SU-DHL-6 (cell line): ENCODE measurements at regions not wholly inside any gene's neighbourhood (a gene's known extent, or its start where the extent isn't known, plus 50 kb on each side); places are given as distances from the start of the nearest gene placed in this dataset.

Experiments used
- EZH2phosphoT487 ChIP-seq: fragments of 200-600 bp; sonication (generic), shearing (Covaris generic); conservative IDR thresholded peaks from 2 replicates; pipeline ENCODE4 v1.6.1; 2018; ENCODE audit warnings: mild to moderate bottlenecking, antibody characterized with exemption, low read length, moderate library complexity, mixed read lengths
- TF ChIP-seq, protein P1 (sequence below): fragments of 200-600 bp; sonication (generic); IDR thresholded peaks from one replicate; pipeline ENCODE4 v1.5.1; 2017; ENCODE audit warnings: antibody characterized with exemption, mild to moderate bottlenecking, low read length, moderate library complexity; ENCODE audit not compliant: insufficient read depth, poor library complexity, severe bottlenecking

DNA sequence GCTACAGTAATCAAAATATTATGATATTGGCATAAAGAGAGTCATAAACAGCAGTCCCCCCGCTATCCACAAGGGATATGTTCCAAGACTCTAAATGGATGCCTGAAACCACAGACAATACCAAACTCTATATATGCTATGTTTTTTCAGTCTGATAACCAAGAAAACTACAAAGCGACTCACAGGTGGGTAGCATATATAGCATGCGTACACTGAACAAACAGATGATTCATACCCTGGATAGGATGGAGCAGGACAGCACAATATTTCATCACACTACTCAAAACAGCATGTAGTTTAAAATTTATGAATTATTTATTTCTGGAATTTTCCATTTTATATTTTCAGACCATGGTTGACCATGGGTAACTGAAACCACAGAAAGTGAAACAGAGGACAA, 87.0 kb upstream of the PPP2R3A start:
- TF ChIP-seq, protein P1, sequence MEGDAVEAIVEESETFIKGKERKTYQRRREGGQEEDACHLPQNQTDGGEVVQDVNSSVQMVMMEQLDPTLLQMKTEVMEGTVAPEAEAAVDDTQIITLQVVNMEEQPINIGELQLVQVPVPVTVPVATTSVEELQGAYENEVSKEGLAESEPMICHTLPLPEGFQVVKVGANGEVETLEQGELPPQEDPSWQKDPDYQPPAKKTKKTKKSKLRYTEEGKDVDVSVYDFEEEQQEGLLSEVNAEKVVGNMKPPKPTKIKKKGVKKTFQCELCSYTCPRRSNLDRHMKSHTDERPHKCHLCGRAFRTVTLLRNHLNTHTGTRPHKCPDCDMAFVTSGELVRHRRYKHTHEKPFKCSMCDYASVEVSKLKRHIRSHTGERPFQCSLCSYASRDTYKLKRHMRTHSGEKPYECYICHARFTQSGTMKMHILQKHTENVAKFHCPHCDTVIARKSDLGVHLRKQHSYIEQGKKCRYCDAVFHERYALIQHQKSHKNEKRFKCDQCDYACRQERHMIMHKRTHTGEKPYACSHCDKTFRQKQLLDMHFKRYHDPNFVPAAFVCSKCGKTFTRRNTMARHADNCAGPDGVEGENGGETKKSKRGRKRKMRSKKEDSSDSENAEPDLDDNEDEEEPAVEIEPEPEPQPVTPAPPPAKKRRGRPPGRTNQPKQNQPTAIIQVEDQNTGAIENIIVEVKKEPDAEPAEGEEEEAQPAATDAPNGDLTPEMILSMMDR: no peak
- no peak for TF ChIP-seq EZH2phosphoT487
